GM19452 (cell line): ENCODE measurements at regions not wholly inside any gene's neighbourhood (a gene's known extent, or its start where the extent isn't known, plus 50 kb on each side); places are given as distances from the start of the nearest gene placed in this dataset.

Experiments used
- ATAC-seq: cut with Tn5 transposase; IDR thresholded peaks from one replicate; pipeline ENCODE4 v1.9.1; 2021; ENCODE audit not compliant: unreplicated experiment

DNA sequence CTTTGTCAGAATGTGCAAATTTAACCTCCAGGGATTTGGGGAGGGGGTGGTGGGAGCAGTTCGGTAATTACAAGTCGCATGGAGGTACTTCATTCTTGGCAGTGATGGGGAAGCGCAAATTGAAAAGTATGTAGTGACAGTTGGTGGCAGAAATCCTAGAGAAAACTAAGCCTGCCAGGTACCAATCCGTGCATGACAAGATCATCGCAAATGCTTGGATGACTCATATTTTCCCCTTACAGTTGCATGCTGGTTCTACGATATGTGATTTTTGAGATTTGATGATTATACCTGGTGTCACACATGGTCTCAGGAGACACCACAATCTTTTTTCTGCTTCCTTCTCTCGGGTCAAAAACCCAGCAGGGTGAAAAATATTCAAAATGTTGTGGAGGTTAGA lies 479.7 kb upstream of the ID2 start:
- peak; percentile 93 for ATAC-seq

DNA sequence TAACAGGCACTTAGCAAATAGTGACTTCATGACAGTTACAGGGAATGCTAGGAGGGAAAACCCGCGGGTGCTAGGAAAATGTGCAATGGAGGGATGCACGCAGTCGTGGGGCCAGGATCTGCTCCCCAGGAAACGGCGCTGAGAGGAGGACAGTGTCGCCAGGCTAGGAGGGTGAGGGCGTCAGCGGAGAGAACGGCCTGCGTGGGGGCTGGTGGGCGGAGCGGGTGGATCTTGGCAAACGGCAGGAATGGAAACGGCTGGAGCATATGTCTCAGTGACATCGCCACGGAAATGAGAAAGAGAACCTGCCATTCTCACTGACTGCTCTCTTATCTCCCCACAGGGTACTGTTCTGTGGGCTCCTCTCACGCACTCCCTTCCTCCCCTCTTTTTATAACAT lies 478.5 kb upstream of the ID2 start:
- no peak for ATAC-seq

DNA sequence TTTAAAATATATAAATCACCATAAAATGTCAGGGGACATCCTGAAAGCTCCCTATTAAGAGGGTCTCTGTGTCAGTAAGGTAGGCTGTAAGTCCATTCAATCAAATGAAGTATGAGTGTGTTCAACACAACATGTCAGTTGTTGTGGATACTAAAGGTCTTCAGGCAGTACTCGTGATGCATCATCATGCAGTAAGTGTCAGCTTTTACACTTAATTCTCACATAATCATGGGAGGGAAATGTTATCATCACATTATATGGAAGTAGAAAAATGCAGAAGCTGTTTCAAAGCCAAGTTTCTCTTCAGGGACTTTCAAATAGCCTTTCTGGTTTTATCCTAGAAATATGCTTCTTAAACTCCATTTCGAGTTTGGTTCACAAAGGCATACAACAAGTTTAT lies 477.1 kb upstream of the ID2 start:
- ATAC-seq, result no peak

DNA sequence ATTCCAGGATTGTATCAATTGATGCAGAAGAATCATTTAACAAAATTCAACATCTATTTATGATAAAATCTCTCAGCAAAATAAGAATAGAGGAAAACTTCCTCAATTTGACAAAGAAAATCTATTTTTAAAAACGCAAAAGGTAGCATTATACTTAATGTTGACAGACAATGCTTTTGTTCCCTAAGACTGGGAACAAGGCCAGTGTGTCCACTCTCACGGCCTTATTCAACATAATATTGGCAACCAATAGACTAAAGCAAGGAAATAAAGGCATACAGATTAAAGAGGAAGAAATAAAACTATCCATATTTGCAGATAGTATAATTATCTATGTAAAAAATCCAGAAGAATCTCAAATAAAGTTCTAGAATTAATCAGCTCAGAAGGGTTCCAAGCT lies 472.4 kb upstream of the ID2 start:
- ATAC-seq, result no peak

DNA sequence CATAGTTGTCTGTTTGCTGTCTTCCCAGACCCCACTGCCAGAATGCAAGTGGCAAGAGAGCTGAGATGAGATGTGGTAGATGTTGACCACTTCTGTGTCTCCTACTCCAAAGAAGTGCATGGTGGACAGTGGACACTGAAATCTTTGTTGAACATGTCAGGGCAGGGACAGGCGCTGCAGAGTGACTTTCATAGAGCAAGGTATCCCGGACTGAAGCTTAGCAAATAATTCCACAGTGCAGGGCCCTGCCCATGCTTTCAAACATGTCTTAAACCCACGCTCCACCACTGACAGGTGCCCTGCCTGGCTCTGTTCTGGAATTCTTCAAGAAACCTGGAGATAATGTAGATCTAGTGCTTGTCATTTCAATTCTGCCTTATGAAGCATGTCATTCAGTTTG lies 470.5 kb upstream of the ID2 start:
- ATAC-seq, result no peak

DNA sequence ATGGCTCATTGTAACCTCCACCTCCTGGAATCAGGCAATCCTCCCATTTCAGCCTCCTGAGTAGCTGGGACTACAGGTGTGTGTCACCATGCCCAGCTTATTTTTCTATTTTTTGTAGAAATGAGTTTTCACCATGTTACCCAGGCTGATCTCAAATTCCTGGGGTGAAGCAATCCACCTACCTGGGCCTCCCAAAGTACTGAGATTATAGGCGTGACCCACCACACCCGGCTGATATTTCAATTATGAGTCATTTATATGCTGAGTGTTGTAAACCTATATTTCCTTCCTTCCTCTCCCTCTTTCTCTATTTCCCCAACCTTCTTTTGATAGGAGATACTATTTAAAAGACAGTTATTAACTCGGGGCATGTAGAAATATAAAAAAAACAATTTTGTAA lies 469.6 kb upstream of the ID2 start:
- ATAC-seq, result no peak

DNA sequence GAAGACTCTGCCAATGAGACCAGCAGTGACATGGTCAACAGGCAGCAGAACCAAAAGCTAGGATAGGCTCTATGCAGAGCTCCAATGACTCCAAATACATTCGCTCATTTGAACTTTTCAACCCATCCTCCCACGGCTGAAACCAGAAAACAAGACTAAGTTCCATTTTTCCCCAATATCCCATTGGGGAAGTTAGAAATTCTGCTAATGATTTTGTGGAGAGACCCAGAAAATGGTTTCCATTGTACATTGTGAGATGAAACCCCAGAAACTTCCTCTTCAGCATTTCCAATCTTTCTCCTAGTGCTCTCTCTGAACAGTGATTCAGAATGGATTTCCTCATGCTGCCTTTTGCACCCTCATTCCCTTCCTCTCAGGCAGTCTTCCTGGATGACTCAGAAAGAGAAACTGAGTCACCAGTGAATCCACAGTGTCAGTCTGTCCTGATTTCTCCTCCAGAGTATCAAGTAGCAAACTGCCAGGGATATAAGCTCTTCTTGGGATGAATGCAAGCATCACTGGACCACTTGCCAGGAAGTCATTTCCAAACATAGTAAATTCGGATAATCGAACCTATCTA lies 467.7 kb upstream of the ID2 start:
- no peak for ATAC-seq

DNA sequence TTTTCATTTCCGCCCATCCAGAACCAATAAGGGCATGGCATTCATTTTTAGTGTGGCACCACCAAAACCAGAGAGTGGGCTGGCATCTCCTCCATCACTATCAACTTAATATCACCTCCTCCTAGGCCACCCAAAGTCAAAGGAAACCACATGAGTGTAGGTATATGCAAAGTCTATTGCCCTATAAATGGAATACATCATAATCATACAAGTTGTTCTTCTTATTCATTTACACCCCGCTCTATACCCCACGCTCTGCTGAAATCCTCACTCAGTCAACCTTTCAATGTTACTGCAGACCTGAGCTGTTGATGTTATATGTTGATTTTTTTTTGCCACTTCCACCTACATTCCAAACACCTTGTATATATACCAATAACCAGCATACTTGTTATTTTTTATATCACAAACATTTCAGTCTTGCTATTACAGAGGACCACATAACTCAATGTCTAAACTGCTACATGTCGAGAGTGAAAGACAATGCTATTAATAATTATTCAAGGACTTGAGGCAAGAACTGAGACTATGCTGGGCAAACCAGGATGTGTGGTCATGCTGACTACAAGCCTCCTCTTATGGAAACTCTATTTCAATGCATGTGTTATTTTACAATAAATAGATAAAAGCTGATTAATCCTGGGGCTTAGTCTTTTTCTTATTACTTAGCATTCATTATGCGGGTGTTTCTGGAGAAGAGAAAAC lies 466.5 kb upstream of the ID2 start:
- peak; percentile 90 for ATAC-seq

DNA sequence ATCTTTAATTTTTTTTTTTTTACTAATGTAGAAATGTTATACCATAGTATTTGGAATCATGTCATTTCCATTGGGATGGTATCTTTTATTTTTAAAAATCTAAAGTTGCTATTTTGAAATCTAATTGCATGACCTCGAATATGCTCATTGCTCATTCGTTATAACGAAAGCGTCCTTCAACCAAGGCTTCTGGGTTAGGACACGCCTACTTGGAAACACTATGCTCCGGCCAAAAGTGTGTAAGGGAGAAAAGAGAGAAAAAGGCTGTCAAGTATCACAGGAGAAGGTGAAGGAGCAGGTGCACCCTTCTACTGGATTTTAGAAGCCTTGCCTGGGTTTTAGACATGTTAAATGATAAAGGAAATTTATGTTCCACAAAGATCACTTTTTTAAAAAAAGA lies 465.9 kb upstream of the ID2 start:
- no peak for ATAC-seq

DNA sequence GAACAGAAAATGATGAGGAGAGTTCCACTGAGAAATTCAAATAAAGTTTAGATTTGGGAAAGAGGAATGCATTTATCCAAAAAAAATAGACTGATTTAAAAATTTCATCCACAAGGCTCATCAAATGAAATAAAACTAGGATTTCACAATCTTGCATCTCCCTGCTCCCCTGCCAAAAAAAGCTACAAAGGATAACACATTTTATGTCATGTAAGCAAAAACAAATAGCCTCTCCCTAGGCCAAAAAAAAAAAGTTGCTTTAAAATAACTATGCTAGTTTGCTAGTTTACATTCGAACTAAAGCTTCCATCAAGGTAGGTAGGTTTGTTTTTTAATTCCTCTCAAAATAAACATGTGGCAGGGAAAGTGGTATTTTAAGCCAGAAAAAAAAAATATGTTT lies 465.5 kb upstream of the ID2 start:
- ATAC-seq, result no peak

DNA sequence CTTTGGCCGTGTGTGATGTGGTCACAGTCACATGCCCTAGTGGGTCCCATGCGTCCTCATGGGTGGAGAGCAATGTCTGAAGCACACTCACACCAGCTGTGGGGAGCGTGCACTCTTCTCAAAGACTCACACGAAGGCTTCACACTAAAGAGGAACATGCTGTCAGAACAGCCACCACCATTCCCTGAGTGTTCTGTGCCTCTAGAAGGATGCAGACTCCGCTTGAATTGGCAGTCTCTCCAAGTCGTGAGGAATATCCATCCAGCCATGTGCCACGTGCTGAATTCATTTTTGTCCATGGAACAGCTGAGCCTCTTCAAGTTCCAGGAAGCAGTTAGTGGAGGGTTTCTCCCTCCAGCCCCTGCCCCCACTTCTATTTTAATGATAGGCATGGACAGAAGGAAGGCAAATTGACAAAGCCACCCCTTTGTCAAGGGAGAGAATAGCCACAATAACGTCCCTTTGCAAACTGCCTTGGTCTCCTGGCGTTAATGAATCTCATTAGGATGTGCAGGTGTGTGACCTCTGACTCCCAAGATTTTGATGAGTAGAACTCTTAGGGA lies 464.3 kb upstream of the ID2 start:
- no peak for ATAC-seq

DNA sequence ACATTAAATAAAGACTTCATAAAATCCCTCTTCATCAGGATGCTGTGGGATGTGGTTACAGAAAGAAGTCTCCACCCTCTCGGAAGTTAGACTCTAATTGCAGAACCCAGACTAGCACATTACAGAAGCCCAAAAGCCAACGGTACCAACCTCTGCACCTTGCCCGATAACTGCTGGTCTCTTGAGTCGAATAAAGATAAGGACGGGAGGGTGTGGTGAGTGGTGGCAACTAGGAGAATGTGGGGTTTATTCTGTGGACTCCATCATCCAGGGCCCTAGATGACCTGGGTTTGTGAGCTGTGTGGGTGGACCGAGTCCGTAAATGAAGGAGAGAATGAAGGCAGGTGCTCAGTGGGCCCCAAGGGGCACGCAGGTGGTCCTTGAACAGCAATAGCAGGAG lies 462.8 kb upstream of the ID2 start:
- ATAC-seq, result no peak

DNA sequence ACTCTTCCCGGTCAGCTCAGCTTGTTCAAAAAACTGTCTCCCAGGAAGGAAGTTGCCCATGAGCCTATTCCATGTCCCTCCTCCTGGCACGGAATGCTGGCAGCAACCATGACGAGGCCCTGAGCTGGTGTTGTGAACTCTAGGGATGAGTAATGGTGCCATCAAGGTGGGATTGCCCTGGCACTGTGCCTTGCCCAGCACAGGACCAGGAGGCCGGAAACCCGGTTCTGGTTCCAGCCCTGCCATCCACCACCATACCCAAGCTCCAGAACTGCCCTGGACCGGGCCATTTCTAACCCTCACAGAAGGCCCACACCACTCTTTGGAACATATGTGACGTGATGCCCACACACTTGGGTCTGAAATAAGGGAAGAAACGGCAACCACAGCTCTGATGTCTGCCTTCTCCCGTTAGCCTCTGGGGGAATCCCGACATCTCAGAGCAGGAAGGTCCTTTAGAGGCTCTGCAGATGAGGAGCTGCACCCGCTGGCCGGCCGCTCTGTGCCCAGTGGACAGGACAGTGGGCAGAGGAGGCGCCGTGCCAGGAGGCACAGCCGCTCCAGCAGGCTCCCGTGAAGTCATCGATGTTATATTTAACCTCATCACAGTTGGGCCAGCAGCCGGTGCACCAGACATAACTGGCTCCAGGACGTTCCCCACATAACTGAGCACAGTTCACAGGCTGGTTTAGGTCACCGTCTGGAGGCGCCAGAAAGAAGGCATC lies 462.1 kb upstream of the ID2 start:
- no peak for ATAC-seq

DNA sequence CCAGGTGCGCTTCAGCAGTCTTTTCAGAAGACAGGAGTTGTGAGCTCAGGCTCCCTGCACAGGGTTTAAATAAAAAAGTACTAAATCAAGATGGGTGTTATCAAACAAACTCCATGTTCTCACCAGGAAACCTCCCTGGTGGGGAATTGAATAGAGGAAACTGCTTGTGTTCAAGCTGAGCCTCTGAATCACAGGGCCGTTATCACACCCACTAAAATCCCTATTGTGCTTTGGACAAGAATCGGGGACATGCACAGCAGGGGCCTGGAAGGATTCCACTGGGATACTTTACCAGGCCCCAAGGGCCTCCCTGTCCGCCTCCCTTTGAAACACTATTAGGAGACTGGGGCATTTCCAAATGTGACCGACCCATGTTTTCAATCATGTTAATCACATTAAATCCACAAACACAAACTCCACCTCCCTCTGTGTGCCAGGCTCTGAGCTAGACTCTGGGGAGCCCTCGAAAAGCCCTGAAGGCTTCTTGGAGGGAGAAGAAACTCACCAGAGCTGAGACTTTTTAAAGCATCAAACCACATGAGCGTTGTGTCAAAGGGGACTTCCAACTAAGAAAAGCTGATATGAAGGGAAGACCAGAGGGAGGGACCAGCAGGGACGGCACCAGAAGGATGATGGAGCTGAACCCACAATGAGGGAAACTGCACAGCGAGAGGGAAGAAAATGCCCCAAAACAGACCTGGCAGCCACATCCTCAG lies 458.7 kb upstream of the ID2 start:
- ATAC-seq, result no peak

DNA sequence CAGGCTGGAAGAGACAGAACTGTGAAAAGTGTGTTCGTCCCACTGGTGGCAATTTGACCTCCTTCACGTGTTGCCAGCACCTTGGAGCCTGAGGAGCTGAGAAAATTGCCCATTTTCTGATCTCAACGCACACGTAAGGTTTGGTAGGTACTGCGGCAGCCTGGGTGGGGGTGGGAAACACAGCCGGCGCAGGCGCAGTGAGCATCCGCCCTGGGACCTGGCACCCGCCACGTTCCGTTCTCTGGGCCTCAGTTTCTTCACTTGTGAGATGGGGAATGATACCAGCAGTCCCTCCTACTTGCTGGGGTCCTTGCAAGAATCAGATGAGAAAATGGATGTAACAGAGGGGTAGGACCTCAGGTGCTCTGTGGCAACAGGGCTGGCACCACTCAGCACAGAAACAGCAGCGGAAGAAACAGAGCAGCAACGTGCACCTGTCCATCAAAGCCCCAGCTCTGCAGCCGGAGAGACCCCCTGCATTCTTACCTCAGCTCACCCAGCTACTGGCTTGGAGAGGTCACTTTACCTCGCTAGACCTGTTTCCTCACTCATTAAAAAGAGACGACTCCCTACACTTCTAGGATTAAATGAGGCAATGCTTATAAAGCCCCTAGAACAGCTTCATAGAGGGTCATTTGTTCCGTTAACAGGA lies 458.0 kb upstream of the ID2 start:
- no peak for ATAC-seq

DNA sequence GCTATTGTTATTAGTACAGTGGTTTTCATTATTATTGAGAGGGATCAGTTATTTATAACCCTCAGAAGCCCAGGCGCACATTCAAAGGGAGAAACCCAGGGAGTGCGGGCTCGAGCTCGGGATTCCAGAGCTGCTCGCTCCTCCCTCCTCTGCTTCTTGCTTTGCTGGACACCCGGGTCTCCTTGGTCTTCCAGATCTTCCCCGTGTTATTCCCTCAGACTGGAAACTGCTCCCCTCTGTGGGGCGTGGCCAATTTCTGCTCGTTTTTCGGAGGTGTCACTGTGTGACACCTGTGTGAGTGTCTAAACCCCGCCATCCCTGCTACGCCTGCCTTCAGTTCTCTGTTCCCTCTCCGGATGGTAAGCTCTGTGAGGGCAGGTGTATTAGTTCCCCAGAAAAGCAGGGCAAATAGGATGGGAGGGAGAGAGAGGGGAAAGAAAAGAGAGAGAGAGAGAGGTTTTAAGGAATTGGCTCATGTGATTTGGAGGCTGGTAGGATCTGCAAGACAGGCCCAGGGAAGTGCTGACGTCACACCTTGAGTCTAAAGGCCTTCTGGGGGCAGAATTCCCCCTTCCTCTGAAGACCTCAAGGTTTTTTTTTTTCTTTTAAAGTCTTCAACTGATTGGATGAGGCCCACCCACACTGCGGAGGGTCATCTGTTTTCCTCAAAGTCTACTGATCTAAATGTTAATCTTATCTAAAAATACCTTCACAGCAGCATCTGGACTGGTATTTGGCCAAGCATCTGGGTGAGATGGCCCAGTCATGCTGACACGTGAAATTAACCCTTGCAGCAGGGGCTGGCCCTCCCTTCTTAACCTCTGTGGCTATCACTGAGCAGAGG lies 457.3 kb upstream of the ID2 start:
- ATAC-seq, result no peak

DNA sequence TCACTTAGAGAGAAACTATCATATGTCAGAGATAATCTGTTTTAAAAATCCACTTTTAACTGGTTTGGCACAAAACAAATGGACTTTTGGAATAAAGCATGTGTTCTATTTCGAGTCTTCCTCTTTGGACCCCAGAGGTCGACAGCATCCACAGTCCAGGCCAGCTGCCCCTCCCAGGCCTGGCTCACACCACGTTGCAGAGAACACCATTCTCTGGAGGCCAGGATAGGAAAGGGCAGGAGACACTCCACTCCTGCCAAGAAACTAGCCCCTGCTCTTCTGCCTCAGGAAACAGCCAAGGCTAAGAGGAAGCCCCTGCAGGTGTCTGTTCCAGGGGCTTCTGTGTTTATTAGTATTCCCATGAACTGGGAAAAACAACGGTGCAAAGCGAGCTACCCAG lies 456.6 kb upstream of the ID2 start:
- no peak for ATAC-seq

DNA sequence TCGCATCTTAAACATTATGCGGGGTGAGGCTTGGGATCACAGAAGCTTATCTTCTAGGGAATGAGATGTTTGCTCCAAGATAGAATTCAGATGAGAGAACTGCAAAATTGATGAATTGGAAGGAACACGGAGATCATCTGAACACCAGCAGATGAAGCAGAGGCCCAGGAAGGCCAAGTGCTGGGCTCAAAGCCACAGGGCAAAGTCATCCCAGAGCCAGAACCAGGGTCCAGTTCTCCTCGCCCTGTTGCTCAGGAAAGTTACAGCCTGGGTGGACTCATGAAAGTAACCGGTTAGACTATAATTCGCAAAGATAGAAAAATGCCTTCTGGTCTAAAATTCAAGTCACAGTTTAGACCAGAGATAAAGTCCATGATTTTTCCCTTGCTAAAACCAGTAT lies 456.1 kb upstream of the ID2 start:
- no peak for ATAC-seq

DNA sequence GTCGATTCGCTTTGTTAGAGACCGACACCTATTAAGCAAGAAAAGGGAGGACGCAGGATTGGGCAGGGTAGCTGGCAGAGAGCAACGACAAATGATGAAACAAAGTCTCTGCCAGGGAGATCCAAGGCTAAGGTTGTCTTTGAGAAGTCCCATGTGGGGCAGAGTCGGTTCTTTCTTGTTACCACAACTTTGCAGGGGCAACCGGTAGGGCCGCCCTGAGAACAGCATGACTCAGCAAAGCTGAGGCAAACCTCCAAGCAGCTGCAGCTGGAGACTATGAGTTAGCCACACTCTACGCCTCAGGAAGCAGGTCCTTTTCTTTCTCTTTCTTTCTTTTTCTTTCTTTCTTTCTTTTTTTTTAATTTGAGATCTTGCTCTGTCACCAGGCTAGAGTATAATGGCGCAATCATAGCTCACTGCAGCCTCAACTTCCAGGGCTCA lies 452.3 kb upstream of the ID2 start:
- peak; percentile 79 for ATAC-seq

DNA sequence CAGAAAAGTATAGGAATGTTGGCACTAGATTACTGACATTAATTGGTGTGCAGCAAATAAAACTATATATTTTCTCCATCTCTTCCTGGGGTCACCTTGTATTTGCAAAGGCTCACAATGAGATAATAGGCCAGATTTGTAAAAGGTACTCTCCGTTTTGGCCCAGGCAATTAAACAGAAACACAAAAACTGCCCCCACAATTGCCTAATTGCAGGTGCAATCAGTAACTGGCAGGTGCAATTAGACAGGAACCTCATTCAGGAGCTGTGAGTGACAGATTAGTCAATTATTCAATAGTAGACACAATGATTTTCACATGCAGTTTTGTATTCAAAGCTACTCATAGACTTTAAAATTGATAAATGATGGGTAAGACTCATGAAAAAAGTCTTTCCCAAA lies 451.4 kb upstream of the ID2 start:
- no peak for ATAC-seq
